ENCODE measurements at regions not wholly inside any gene's neighbourhood (a gene's known extent, or its start where the extent isn't known, plus 50 kb on each side); places are given as distances from the start of the nearest gene placed in this dataset.

DNA sequence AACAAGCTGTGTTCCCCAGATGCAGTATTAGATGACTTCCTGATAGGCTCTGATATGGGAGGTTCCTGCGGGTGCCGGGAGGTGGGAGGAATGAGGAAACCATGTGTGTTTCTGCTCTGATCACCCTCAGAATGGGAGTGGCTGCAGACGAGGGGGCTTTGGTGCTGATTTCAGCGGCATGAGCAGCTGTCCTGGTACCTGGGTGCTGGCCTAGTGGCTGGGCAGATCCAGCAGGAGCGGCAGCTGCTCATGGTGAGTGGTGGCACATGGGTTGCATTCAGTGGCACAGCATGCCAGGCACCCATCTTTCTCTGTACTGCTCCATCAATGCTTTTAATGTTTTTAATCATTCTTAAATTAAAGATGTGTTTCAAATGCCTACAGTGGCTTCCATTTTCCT is 177.2 kb upstream of the NETO1 start:
- TF ChIP-seq, protein P1, sequence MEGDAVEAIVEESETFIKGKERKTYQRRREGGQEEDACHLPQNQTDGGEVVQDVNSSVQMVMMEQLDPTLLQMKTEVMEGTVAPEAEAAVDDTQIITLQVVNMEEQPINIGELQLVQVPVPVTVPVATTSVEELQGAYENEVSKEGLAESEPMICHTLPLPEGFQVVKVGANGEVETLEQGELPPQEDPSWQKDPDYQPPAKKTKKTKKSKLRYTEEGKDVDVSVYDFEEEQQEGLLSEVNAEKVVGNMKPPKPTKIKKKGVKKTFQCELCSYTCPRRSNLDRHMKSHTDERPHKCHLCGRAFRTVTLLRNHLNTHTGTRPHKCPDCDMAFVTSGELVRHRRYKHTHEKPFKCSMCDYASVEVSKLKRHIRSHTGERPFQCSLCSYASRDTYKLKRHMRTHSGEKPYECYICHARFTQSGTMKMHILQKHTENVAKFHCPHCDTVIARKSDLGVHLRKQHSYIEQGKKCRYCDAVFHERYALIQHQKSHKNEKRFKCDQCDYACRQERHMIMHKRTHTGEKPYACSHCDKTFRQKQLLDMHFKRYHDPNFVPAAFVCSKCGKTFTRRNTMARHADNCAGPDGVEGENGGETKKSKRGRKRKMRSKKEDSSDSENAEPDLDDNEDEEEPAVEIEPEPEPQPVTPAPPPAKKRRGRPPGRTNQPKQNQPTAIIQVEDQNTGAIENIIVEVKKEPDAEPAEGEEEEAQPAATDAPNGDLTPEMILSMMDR (IDR thresholded peaks at IDR 0.05; ENCODE audit: control insufficient read depth, insufficient read depth, low read depth, low read length, missing control alignments), result no peak
- no peak overlapping the region for H3K4me3 ChIP-seq (ENCODE audit: control insufficient read depth, low read depth, low read length)
- DNase-seq (ENCODE audit: low read depth), result no peak

DNA sequence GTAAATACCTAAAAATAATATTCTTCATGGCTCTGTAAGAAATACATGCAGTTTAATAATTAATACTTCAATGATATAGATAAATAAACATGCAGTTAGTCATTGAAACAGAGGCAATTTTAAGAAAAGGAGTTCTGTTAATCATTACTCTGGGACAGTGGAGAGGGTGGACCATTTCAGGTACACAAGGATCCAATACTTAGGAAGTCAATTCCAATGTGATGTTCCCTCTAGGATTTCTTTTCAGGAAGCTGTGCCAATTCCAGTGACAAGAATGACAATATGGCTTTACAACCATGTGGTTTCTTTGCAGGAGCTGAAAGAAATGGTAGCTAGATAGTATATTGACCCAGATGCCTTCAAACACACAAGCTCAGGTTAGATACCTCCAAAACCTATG is 175.8 kb upstream of the NETO1 start:
- DNase-seq (ENCODE audit: low read depth), result no peak
- no peak overlapping the region for H3K4me3 ChIP-seq (ENCODE audit: control insufficient read depth, low read depth, low read length)
- TF ChIP-seq, protein P1 (IDR thresholded peaks at IDR 0.05; ENCODE audit: control insufficient read depth, insufficient read depth, low read depth, low read length, missing control alignments), result no peak

DNA sequence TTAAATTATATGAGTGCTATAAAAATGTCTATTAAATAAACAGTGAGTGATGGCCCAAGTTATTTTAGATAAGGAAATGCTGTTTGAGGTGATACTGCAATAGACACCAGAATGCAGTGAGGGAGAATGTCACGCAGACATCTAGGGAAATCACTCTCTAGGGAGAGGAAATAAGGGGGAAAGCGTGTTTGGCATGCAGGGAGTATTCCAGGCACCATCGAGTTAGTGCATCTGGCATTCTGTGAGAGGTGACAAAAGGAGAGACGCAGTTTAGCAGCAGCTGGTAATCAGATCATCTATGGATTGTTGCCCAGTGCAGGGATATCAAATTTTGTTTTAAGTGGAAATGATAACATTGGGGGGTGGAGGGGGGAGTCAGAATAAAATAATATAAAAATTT is 175.4 kb upstream of the NETO1 start:
- TF ChIP-seq, protein P1 (IDR thresholded peaks at IDR 0.05; ENCODE audit: control insufficient read depth, insufficient read depth, low read depth, low read length, missing control alignments), result no peak
- H3K4me3 ChIP-seq (ENCODE audit: control insufficient read depth, low read depth, low read length), result no peak overlapping the region
- no peak for DNase-seq (ENCODE audit: low read depth)

DNA sequence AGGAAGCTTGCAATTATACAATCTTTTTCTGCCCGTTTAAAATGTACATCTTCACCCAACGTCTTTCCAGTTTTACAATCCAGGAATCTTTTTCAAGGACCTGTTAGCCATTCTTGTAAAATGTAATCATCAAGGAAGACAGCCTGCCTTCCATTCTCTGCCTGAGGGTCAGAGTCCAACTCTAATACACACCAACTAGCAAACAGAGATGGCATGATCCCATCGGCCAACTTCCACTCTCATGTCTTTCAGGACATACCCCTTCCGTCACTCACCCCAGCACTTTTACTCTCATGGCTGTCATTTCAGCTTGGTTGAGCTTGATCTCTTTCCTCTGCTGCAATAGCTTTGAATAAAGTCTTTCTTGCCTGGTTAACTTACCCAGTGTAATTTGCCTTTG is 172.5 kb upstream of the NETO1 start:
- H3K4me3 ChIP-seq (ENCODE audit: control insufficient read depth, low read depth, low read length), result no peak overlapping the region
- TF ChIP-seq, protein P1 (IDR thresholded peaks at IDR 0.05; ENCODE audit: control insufficient read depth, insufficient read depth, low read depth, low read length, missing control alignments), result no peak
- no peak for DNase-seq (ENCODE audit: low read depth)

DNA sequence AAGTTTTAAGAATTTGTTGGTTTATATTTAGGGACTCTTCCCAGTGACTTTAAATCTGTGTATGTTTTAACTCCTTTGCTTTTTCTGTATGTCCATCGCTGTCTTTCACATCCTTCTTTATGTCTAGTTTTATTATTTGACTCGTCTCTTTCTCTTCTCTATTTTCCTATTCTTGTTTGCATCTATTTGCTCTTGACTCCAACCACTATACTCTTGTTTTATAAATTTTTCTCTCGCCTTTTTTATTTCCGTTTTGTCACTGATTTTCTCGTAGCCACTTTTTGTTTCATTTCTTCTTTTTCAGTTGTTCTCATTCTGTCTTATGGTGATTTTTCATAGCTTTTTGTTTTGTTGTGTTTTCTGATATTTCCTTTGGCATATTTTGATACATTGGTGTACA is 170.5 kb upstream of the NETO1 start:
- DNase-seq (ENCODE audit: low read depth), result no peak
- no peak overlapping the region for H3K4me3 ChIP-seq (ENCODE audit: control insufficient read depth, low read depth, low read length)
- TF ChIP-seq, protein P1 (IDR thresholded peaks at IDR 0.05; ENCODE audit: control insufficient read depth, insufficient read depth, low read depth, low read length, missing control alignments), result no peak

DNA sequence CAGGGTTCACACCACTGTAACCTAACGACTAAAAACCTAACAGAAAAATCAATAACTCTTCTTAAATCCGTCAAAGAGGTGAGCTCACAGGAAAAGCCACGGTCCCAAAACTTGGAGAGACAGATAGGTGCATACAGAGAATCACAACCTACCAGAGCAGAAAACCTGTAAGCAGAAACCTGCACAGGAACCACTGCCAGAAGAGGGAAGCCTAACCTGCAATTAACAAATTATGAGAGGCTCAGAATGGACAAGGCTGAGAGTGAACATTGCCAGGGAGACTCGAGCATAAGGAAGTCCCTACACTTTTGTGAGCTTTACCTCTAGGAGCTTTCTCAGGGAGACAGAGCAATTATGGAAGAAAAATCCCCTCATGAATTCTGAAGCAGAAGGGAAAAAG is 156.2 kb upstream of the NETO1 start:
- no peak overlapping the region for H3K4me3 ChIP-seq (ENCODE audit: control insufficient read depth, low read depth, low read length)
- TF ChIP-seq, protein P1 (IDR thresholded peaks at IDR 0.05; ENCODE audit: control insufficient read depth, insufficient read depth, low read depth, low read length, missing control alignments), result no peak
- DNase-seq (ENCODE audit: low read depth), result no peak

DNA sequence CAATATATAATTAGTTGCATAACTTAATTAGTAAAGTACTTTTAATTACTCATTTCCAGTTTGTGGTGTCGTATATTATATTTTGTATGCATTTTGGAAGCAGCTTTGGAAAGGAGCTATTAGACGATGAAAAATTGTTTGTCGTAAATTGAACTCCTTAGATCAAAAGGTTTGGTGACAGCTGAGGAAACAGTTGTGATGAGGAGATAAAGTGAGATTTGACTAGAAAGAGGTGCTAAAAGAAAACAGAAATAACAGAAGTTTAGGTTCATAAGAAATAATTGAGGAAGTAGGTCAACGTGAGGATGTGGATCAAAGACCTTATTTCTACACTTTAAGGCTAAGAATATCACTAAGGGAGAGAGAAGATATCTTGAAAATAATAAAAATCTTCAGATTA is 141.9 kb upstream of the NETO1 start:
- TF ChIP-seq, protein P1 (IDR thresholded peaks at IDR 0.05; ENCODE audit: control insufficient read depth, insufficient read depth, low read depth, low read length, missing control alignments), result no peak
- DNase-seq (ENCODE audit: low read depth), result no peak
- no peak overlapping the region for H3K4me3 ChIP-seq (ENCODE audit: control insufficient read depth, low read depth, low read length)

Measured in AG09309 (cell line).